GM21390 (cell line): ENCODE measurements at regions not wholly inside any gene's neighbourhood (a gene's known extent, or its start where the extent isn't known, plus 50 kb on each side); places are given as distances from the start of the nearest gene placed in this dataset.
"Not testable (repeated sequence)": the region's sequence is repeated elsewhere in the genome, so short reads cannot be mapped to it uniquely, and the experiment has no call there.

ENCODE experiments used
- ATAC-seq: cut with Tn5 transposase; IDR thresholded peaks from one replicate; pipeline ENCODE4 v1.9.1; 2021; ENCODE audit not compliant: unreplicated experiment

- no peak for ATAC-seq
These were observed 2138.3 kb upstream of the DEFB115 start for GRCh38 chr20:29119141-29119540.

DNA sequence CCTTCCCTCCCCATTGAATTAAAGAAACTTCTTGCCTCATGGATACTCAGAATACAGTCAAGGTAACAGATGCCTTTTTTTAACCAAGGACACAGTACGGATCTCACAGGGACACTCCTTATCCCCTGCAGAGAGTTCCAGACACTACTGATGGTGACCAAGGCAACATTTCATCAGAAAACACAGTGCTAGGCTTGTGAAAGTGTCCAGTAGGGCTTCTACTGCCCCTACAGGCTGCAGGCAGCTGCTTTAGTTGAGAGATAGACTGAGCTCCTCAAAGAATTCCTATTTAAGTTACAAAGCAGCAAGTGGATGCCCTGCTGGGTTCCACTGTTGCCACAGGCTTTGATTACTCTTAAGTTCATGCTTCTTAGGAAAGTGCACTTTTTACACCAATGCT, 2137.8 kb upstream of the DEFB115 start:
- ATAC-seq: not testable (repeated sequence)

GRCh38 chr20:29120088-29120487, 2137.4 kb upstream of the DEFB115 start:
- not testable (repeated sequence) for ATAC-seq

- not testable (repeated sequence) for ATAC-seq
These were observed 2136.9 kb upstream of the DEFB115 start for GRCh38 chr20:29120575-29120974.

- ATAC-seq: not testable (repeated sequence)
These were observed 2134.7 kb upstream of the DEFB115 start for GRCh38 chr20:29122784-29123183.

GRCh38 chr20:29123861-29124260, 2133.6 kb upstream of the DEFB115 start:
- no peak for ATAC-seq
